GM12891 (cell line): ENCODE measurements at regions not wholly inside any gene's neighbourhood (a gene's known extent, or its start where the extent isn't known, plus 50 kb on each side); places are given as distances from the start of the nearest gene placed in this dataset.

Source experiments
- PAX5 ChIP-seq: IDR thresholded peaks from 2 replicates; pipeline ENCODE4 v1.6.1; 2011; ENCODE audit warnings: low read length, moderate library complexity, mild to moderate bottlenecking; ENCODE audit not compliant: insufficient read depth, severe bottlenecking
- POLR2A ChIP-seq: IDR thresholded peaks from 2 replicates; pipeline ENCODE4 v1.6.1; 2011; ENCODE audit warnings: low read depth, low read length, control low read depth
- POLR2AphosphoS5 ChIP-seq: IDR thresholded peaks from 2 replicates; pipeline ENCODE4 v1.6.1; 2011; ENCODE audit warnings: low read depth, low read length, control low read depth
- POU2F2 ChIP-seq: IDR thresholded peaks from 2 replicates; pipeline ENCODE4 v1.6.1; 2011; ENCODE audit warnings: low read depth, mild to moderate bottlenecking, control low read depth, low read length, moderate library complexity
- TAF1 ChIP-seq: IDR thresholded peaks from 2 replicates; pipeline ENCODE4 v1.6.1; 2011; ENCODE audit warnings: low read depth, low read length, control low read depth

DNA sequence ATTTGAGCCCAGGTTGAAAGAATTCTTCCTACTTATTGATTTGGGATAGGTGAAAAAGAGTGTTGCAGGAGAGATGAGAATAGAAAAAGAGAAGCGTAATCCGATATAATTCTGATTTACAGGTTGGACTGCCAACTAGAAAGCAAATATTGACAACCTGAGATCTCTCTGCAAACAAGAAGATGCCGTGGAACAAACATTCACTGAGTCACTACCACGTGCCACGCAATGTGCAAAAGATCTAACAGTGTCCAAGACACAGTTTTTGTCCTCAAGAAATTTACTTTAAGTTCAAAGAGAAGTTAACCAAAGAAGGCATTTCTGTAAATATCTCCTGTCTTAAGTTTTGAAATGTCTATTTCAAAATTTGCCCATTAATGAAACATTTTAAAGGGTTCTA lies 578.0 kb upstream of the ARID1B start:
- no peak for TF ChIP-seq TAF1
- TF ChIP-seq POLR2A = no peak
- no peak for TF ChIP-seq POLR2AphosphoS5
- TF ChIP-seq POU2F2 = no peak
- no peak for TF ChIP-seq PAX5
